ENCODE measurements at regions not wholly inside any gene's neighbourhood (a gene's known extent, or its start where the extent isn't known, plus 50 kb on each side); places are given as distances from the start of the nearest gene placed in this dataset.

DNA sequence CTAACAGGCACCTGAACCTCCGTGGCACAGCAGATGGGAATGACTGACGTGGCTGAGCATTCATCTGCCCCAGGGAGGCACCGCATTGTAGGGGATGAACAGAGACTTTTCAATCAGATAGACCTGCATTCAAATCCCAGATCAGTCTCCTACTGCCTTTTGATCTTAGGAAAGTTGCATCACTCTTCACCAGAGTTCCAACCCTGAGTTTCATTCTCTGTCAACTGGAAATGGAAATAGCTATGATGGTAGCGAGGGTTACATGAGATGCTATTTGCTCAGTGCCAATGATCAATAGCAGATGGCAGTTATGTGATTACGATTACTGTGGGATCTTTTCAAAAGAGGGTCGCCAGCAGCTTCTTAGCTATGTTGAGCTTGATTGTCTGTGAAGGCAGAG, 189.3 kb upstream of the RFC3 start:
- TF ChIP-seq, protein P1, sequence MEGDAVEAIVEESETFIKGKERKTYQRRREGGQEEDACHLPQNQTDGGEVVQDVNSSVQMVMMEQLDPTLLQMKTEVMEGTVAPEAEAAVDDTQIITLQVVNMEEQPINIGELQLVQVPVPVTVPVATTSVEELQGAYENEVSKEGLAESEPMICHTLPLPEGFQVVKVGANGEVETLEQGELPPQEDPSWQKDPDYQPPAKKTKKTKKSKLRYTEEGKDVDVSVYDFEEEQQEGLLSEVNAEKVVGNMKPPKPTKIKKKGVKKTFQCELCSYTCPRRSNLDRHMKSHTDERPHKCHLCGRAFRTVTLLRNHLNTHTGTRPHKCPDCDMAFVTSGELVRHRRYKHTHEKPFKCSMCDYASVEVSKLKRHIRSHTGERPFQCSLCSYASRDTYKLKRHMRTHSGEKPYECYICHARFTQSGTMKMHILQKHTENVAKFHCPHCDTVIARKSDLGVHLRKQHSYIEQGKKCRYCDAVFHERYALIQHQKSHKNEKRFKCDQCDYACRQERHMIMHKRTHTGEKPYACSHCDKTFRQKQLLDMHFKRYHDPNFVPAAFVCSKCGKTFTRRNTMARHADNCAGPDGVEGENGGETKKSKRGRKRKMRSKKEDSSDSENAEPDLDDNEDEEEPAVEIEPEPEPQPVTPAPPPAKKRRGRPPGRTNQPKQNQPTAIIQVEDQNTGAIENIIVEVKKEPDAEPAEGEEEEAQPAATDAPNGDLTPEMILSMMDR (conservative IDR thresholded peaks at IDR 0.05; ENCODE audit: low read depth, low read length) = no peak
- no peak for TF ChIP-seq EZH2 (IDR thresholded peaks at IDR 0.05; ENCODE audit: borderline replicate concordance, low read depth, low read length, poor library complexity, severe bottlenecking)
